RKO (cell line): ENCODE measurements at regions not wholly inside any gene's neighbourhood (a gene's known extent, or its start where the extent isn't known, plus 50 kb on each side); places are given as distances from the start of the nearest gene placed in this dataset.
A peak's percentile ranks its signal among the peaks of the same experiment; 100 is the strongest.
"Not testable (repeated sequence)": the region's sequence is repeated elsewhere in the genome, so short reads cannot be mapped to it uniquely, and the experiment has no call there.

Source experiments
- DNase-seq: peaks from one replicate; pipeline ENCODE4 v3.0.0-alpha.2; 2016; ENCODE audit warnings: low spot score

DNA sequence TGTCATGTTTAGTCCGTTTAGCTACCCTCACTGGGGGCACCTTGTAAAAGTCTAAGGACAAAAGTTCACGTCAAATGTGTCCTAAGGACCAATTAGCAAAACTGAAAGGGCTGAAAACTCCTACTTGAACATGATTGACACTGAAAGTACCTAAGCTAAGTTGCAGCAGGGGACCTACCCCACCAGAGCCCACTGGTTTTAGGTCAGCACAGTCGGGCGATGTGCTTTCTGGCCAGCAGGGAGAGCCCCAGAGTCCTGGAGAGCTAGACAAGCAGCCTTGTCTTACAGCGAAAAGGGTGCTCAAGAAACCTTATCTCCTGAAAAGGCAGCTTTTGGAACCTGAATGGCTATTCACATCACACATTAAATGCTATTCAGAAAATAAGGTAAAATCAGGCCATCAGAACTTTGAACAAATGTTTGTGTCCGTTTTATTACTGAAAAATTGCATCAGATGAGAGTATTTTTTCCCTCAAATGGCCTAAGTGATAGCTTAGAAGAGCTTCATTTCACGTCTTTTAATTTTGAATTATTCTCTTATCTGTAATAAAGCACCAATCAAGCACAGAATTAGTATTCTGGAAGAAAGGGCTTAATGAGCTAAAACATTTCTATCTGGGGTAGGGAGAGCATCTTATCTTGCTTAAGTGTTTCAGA lies 52.2 kb upstream of the MKI67 start:
- DNase-seq, result peak; percentile 41

- DNase-seq, result no peak
These were observed 54.6 kb upstream of the MKI67 start for GRCh38 chr10:128180843-128181242.

DNA sequence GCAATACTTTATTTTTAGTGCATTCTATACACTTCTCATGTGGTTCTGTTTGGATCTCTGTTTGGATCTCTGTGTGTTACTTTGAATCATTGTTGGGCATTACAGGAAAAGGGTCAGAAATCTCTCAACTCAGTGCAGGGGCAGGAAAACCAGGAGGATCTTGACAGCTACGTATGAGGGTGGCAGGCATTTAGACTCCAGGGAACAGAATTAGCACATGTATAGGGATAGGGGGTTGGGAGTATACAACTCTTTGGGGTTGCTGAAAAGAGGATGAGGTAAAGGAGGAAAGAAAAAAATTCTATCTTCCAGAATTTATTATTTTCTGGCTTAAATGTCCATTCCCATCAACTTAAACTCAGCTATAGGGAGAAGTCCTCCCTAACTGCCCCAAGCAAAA lies 59.4 kb upstream of the MKI67 start:
- DNase-seq, result no peak

DNA sequence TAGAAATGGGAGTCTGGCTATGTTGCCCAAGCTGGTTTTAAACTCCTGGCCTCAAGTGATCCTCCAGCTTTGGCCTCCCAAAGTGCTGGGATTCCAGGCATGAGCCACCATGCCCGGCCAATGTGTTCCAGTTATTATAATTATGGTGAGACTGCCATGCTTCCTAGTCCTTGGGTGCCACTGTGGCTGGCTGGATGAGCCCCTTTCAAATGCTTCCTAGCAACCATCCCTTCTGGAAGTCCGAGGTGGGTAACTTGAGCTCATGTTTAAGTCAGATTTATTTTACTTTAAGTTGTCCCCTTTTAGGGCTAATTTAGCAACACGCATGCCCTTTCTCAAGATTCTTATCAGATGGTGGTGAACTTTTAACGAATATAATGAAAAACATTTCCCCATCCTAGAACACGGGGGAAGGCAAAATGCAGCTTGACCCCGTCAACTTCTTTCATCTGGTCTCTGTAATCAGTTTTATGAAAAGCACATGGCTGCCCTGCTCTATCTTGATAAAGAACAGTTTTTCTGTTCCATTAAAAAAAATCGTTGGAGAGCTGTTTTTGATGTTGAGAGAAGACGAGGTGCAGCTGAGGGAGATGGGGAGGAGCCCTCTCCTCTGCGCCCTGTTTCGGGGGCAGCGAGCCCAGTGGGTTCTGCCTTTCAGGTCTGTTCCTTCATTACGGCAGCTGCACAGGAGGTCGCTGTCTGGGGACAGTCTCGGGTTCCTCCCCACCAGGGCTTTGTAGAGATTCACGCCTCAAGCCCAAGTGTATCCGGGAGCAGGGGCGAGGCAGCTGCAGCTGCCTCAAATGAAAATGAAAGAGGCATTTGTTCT lies 61.0 kb upstream of the MKI67 start:
- no peak for DNase-seq

DNA sequence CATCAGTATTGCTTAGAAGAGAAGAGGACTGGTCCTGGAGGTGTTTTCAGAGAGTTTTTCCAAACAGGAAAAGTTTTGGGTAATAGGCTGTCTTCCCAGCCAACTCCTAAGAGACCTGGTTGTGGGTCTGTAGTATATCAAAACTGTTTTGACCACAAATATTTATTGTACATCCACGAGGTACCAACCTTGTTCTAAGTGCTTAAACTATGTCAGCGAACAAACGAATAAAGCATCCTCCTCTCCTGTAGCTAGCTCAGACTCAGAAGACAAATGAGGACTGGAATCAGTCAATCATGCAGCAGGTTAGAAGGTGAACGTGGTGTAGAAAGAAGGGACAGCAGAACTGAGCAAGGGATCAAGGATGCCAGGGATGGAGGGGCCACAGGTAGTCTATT lies 61.6 kb upstream of the MKI67 start:
- no peak for DNase-seq

DNA sequence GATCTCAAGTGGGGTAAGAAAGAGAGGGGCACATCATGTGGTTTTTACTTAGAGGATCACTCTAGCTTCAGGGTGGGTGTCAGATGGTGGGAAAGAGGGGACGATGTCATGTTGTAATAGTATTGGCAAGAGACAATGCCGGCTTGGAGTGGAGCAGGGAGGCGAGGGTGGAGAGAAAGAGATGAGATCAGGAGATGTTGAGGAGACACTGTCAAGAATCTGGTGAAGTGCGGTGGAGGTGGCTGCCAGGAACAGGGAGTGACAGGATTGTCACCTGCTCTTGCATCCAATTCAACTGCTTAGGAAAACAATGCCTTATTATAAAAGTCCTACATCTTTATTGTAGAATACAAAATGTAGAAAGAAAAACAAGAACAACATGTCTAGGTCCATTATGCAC lies 63.0 kb upstream of the MKI67 start:
- DNase-seq, result no peak

- no peak for DNase-seq
These were observed 65.6 kb upstream of the MKI67 start for GRCh38 chr10:128191847-128192246.

- DNase-seq, result not testable (repeated sequence)
These were observed 75.6 kb upstream of the MKI67 start for GRCh38 chr10:128201826-128202225.

GRCh38 chr10:128203028-128203427 lies 76.8 kb upstream of the MKI67 start:
- no peak for DNase-seq

DNA sequence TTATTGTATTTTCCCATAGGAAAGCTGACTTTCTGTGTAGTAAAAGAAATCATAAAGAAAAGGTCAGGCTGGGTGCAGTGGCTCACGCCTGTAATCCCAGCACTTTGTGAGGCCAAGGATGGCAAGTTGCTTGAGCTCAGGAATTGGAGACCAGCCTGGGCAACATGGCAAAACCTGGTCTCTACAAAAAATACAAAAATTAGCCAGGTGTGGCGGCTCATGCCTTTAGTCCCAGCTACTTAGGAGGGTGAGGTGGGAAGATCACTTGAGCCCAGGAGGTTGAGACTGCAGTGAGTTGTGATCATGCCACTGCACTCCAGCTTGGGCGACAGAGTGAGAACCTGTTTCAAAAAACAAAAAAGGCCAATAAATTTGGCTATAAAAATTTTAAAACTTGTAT lies 79.4 kb upstream of the MKI67 start:
- DNase-seq, result not testable (repeated sequence)

DNA sequence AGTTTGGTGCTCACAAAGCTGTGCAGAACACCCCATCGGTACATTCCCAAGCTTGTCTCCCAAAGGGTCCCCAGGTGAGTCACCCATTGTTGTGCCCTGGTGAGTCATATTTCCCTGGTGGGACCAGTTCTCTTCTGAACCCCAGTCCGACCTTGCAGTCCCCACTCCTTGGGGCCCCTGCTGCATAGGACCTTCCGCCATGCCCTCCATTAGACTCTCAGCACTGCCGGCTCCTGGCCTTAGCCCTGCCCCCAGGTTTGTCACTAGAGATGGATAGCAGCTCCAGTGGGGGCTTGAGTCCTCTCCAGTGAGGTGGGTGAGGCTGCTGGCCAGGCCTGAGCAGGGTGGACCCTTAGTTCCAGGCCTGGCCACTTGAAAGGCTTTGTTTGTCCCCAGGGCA lies 80.5 kb upstream of the MKI67 start:
- no peak for DNase-seq

DNA sequence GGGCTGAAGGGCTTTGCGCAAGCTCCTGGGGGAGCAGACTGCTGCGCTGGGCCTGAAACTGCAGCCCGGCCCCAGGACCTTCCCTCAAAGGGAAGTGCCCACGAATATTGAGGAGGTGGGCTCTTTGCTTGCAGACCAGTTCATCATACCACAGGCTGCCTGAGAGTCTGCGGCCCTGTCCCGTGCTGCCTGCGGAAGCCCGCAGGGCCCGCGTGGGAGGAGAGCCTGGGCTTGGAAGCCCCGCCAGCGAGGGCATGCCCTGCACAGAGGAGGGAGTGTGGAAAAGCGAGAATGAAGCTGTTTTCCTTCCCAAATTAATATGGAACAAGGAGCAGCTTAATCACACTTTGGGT lies 83.6 kb upstream of the MKI67 start:
- no peak for DNase-seq

DNA sequence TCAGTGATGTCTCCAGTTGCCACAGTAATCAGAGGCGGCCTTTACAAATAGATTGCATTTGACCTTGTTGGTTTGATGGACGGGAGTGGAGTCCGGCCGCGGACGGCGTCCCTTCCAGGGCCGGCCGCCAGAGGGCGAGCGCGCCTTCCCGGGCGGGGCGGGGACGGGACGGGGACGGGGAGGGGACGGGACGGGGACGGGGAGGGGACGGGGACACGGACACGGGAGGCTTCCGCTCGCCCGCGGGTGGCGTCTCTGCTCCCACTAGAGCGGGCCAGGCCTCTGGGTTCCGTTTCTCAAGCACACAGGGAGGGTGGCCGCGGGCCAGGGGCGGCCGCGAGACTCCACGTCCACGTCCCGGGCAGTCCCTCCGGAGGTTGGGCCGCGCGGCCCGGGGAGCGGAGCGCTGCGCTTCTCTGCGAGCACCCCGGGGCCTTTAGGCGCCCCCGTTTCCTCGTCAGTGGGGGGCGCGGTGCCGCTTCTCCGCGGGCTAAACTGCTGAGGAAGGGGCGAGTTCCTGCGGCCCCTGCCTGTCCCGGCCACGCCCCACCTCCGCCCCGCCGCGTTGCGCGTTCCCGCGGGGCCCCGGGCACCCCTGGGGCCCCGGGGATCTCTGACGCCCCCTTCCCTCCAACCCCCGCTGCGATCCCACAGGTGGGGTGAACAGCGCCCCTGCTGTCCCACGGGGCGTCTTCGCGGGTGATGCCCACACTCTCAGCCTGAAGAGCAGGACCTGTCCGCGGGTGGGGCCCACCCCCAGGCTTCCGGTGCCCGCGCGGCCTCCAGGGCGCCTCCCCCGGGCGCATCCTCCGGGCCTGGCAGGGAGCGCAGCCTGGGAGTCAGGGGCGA lies 84.2 kb upstream of the MKI67 start:
- DNase-seq, result no peak

DNA sequence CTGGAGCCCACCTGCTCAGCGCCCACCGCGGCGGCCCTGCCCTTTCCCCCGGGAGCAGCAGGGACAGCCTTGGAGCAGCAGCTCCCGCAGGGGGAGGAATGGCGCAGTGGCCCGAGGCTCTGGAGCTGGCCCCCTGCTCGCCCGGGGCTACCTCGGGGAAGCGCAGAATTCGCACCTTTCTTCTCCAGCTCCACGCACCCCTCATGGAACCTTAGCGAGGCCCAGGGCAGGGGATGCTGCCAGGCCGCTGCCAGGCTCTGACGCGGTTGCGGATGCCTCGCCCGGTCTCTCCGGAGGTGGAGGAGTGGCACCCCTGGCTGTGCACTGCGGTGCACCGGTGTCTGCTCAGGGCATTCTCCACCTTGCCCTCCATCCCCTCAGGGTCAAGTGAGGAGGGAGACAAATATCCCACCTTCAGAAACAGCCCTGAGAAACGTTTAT lies 84.9 kb upstream of the MKI67 start:
- no peak for DNase-seq

DNA sequence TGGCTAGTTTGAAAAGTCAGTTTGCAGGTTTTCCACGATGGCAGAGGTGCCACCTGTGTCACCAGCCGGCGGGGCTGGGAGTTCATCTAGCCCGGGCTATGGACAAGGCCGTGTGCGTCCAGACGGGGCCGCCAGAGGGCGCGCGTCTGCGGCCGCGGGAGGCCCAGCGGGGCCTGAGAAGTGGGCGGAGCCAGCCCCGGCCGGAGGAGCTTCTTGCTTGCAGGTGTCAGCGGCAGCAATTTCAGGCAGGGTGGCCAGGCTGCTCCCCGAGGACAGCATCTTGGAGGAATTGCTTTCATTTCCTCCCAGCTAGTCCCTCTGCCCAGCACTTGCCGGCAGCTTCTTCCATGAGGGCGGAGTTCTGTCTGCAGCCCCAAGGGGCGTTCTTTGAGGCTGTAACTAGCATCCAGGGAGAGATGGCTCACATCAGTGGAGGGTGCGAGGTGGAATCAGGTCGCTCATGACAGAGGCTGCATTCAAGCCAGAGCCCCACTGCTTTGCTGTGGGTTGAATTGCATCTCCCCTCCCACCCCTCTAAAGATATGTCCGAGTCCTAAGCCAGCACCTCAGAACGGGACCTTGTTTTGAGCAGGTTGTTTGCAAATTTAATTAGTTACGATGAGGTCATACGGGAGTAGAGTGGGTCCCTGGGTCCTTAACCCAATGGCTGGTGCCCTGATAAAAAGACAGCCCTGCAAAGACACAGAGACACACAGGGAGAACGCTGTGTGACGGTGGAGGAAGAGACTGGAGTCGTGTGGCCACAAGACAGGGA lies 85.9 kb upstream of the MKI67 start:
- peak; percentile 74 for DNase-seq

DNA sequence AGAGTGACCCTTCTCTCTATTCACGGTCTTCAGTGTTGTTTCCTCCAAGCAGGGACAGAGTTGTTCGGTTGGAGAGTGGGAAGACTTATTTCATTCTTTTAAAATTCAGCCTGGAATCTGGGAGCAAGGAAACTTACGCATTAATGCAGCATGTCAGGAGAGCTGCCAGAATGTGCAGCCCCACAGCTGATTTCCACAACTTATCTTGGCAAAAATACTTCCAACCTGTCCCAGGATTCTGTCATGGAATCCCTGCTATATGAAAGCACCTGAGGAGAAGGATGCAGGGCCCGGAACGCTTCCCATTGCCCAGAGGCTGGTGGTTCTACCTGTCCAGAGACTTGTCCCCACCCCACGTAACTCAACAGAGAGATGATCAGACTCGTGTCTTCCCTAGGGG lies 86.9 kb upstream of the MKI67 start:
- no peak for DNase-seq

- DNase-seq, result no peak
These were observed 89.5 kb upstream of the MKI67 start for GRCh38 chr10:128215733-128216132.

GRCh38 chr10:128217136-128217535 lies 90.9 kb upstream of the MKI67 start:
- DNase-seq, result no peak

DNA sequence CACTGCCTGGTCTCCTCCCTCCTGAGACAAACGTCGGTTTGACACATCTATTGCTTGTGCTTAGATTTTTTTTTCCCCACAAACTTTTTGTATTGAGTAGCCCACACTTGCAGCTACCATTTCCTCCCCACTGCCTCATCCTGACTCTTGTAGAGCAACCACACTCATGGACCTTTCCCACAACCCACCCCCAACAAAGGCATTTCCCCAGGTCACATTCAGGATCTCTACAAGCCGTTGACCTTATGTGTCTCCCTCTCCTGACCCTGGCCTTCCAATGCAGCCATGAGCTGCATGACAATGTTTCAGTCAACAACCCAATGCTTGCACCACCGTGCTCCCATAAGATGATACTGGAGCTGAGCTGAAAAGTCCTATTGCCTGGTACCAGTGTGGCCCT lies 91.9 kb upstream of the MKI67 start:
- DNase-seq, result no peak

DNA sequence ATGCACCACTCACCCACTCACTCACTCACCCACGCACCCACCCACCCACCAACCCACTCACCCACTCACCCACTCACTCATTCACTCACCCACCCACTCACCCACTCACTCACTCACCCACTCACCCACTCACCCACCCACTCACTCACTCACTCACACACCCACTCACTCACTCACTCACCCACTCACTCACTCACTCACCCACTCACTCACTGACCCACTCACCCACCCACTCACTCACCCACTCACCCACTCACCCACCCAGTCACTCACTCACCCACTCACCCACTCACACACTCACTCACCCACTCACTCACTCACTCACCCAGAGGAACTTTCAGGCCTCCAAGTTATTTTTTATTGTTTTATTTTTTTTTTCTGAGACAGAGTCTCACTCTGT lies 93.1 kb upstream of the MKI67 start:
- DNase-seq, result no peak

- DNase-seq, result no peak
These were observed 93.8 kb upstream of the MKI67 start for GRCh38 chr10:128220021-128220420.

DNA sequence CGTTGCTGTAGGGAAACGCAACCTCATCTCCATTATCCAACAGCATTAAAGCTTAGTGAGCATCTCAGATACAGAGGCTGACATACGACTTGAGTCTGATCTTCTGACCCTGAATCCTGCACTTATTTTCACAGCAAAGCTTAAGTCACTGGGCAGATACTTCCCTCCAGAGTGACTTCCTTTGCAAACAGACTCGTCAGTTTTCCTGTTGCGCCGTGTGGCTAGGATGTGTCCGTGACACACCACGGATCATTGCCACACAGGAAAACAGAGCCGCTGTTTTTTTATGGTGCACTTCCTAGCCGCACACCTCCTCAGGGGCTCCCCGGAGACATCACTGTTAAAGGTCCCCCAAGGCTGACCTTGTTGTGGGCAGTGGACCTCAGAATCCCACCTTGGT lies 94.9 kb upstream of the MKI67 start:
- no peak for DNase-seq
